ENCODE measurements at regions not wholly inside any gene's neighbourhood (a gene's known extent, or its start where the extent isn't known, plus 50 kb on each side); places are given as distances from the start of the nearest gene placed in this dataset.

- no peak overlapping the region for H3K4me3 ChIP-seq
- TF ChIP-seq POLR2A (IDR thresholded peaks at IDR 0.05): no peak
- TF ChIP-seq EP300 (IDR thresholded peaks at IDR 0.05): no peak
- TF ChIP-seq CTCF (IDR thresholded peaks at IDR 0.05): no peak
- TF ChIP-seq POLR2AphosphoS5 (IDR thresholded peaks at IDR 0.05): no peak
- no peaks in the 10 kb centered on the region for H3K9me3 ChIP-seq
- no peaks in the 10 kb centered on the region for H3K36me3 ChIP-seq
- intact Hi-C loops (cut with DNase I; ENCODE audit: low total_unique reads): no loop called here
- no peak overlapping the region for H3K27ac ChIP-seq
- no peaks in the 10 kb centered on the region for H3K4me1 ChIP-seq
- WGBS, 5 donors: 7 to 56% (median 25%) methylated on average over 1 of the region's 1 CpG
- no peaks in the 10 kb centered on the region for H3K27me3 ChIP-seq
- peak in 1 of 2 donors; percentile 6 for DNase-seq
Measured at GRCh38 chrX:117038918-117039440, 576.2 kb upstream of the CT83 start.

DNA sequence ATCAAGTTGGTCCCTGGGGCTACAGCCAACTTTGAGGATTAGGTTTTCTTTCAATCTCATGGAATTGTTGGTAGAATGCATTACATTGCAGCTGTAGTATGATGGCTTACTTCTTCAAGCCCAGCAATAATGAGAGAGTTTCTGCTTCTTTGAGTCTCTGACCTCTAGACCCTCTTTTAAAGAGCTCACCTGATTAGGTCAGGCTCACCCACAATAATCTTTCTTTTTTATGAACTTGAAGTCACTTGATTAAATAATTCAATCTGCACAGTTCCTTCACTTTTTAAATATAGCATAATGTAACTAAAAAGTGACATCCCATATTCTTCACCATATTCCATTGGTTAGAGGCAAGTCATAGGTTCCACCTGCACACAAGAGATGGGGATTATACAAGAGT is 547.5 kb upstream of the CT83 start:
- no peak overlapping the region for H3K4me3 ChIP-seq
- intact Hi-C loops (cut with DNase I; ENCODE audit: low total_unique reads): no loop called here
- H3K27me3 ChIP-seq: no peaks in the 10 kb centered on the region
- H3K4me1 ChIP-seq: no peaks in the 10 kb centered on the region
- H3K9me3 ChIP-seq: peaks cover 0 to 12% (median 0%) of the 10 kb centered on the region in 4 donors
- H3K36me3 ChIP-seq: no peaks in the 10 kb centered on the region
- TF ChIP-seq POLR2A (IDR thresholded peaks at IDR 0.05) (no peak), CTCF (IDR thresholded peaks at IDR 0.05) (no peak), POLR2AphosphoS5 (IDR thresholded peaks at IDR 0.05) (no peak), EP300 (IDR thresholded peaks at IDR 0.05) (no peak)
- no peak for DNase-seq
- no peak overlapping the region for H3K27ac ChIP-seq

DNA sequence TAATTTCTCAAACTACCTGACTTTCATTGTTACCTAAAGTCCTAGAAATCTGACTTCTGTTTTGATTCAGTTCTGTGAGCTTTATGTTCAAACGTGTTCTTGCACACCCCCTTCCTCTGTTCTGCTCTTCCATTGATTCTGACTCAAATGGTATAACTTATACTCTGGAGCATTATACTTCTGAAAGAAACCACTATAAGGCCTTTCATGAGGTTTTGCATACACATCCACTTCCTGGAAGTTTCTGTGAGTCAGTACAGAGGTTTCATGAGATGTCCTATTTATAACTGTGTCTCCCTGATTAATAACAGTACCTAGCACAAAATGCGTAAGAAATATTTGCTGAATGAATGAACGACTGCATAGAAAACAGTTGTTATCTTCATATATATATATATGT is 540.2 kb upstream of the CT83 start:
- no peaks in the 10 kb centered on the region for H3K9me3 ChIP-seq
- no peak overlapping the region for H3K27ac ChIP-seq
- H3K4me3 ChIP-seq: no peak overlapping the region
- H3K36me3 ChIP-seq: no peaks in the 10 kb centered on the region
- no peaks in the 10 kb centered on the region for H3K27me3 ChIP-seq
- H3K4me1 ChIP-seq: no peaks in the 10 kb centered on the region
- 40 to 52% (median 45%) methylated on average over 3 of the region's 3 CpGs for WGBS, 5 donors
- intact Hi-C loops (cut with DNase I; ENCODE audit: low total_unique reads): no loop called here
- TF ChIP-seq EP300 (IDR thresholded peaks at IDR 0.05) (no peak), CTCF (IDR thresholded peaks at IDR 0.05) (no peak), POLR2A (IDR thresholded peaks at IDR 0.05) (no peak), POLR2AphosphoS5 (IDR thresholded peaks at IDR 0.05) (no peak)
- DNase-seq: no peak

DNA sequence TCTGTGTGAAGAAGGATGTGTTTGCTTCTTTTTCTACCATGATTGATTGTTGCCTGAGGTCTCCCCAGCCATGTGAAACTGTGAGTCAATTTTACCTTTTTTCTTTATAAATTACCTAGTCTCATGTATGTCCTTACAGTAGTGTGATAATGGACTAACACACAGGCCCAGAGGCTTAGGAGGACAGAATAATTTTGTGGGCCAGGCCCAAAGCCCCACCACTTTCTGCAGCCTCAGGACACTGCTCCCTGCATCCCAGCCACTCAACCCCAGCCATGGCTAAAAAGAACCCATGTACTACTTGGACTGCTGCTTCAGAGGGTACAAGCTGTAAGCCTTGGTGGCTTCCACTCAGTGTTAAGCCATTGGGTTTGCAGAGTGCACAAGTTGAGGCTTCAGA is 512.7 kb upstream of the CT83 start:
- Histone ChIP-seq H3K36me3 (no peaks in the 10 kb centered on the region), H3K27ac (no peak overlapping the region), H3K4me3 (no peak overlapping the region), H3K27me3 (no peaks in the 10 kb centered on the region), H3K9me3 (peaks cover 0 to 9% (median 0%) of the 10 kb centered on the region in 4 donors), H3K4me1 (no peaks in the 10 kb centered on the region)
- intact Hi-C loops (cut with DNase I; ENCODE audit: low total_unique reads): no loop called here
- TF ChIP-seq POLR2A (IDR thresholded peaks at IDR 0.05) (no peak), CTCF (IDR thresholded peaks at IDR 0.05) (no peak), POLR2AphosphoS5 (IDR thresholded peaks at IDR 0.05) (no peak), EP300 (IDR thresholded peaks at IDR 0.05) (no peak)
- no peak for DNase-seq

All from stomach (tissue), 8 donors.